NCI-H2196 (cell line): ENCODE measurements at regions not wholly inside any gene's neighbourhood (a gene's known extent, or its start where the extent isn't known, plus 50 kb on each side); places are given as distances from the start of the nearest gene placed in this dataset.

ENCODE experiments used
- DNase-seq: peaks from one replicate; lab custom pipeline; 2025; ENCODE audit not compliant: unreplicated experiment; lab: John Stamatoyannopoulos, UW

- DNase-seq: no peak
These were observed 63.6 kb downstream of the PCDH7 start for GRCh38 chr4:30783751-30784150.

- peak; percentile 5 for DNase-seq
These were observed 69.1 kb downstream of the PCDH7 start for GRCh38 chr4:30789219-30789671.

- DNase-seq: no peak
These were observed 70.0 kb downstream of the PCDH7 start for GRCh38 chr4:30790123-30790522.

GRCh38 chr4:30790998-30791397 is 70.8 kb downstream of the PCDH7 start:
- DNase-seq: no peak

GRCh38 chr4:30792601-30793000 is 72.4 kb downstream of the PCDH7 start:
- DNase-seq: no peak

- no peak for DNase-seq
These were observed 81.7 kb downstream of the PCDH7 start for GRCh38 chr4:30801876-30802275.

- no peak for DNase-seq
These were observed 82.6 kb downstream of the PCDH7 start for GRCh38 chr4:30802622-30803323.

- no peak for DNase-seq
These were observed 88.1 kb downstream of the PCDH7 start for GRCh38 chr4:30808276-30808675.

GRCh38 chr4:30811296-30811695 is 91.1 kb downstream of the PCDH7 start:
- DNase-seq: no peak

GRCh38 chr4:30815685-30816084 is 95.5 kb downstream of the PCDH7 start:
- DNase-seq: no peak

- no peak for DNase-seq
These were observed 97.3 kb downstream of the PCDH7 start for GRCh38 chr4:30817447-30817846.

GRCh38 chr4:30818541-30818940 is 98.4 kb downstream of the PCDH7 start:
- DNase-seq: no peak

GRCh38 chr4:30821275-30821674 is 101.1 kb downstream of the PCDH7 start:
- no peak for DNase-seq

GRCh38 chr4:30821859-30822612 is 101.9 kb downstream of the PCDH7 start:
- peak; percentile 31 for DNase-seq

- no peak for DNase-seq
These were observed 102.9 kb downstream of the PCDH7 start for GRCh38 chr4:30822911-30823551.

- DNase-seq: no peak
These were observed 105.0 kb downstream of the PCDH7 start for GRCh38 chr4:30825008-30825770.

- DNase-seq: peak; percentile 10
These were observed 108.2 kb downstream of the PCDH7 start for GRCh38 chr4:30828264-30828926.

GRCh38 chr4:30832639-30833038 is 112.5 kb downstream of the PCDH7 start:
- no peak for DNase-seq

GRCh38 chr4:30833206-30833605 is 113.0 kb downstream of the PCDH7 start:
- DNase-seq: no peak

GRCh38 chr4:30835044-30835443 is 114.9 kb downstream of the PCDH7 start:
- no peak for DNase-seq

- DNase-seq: no peak
These were observed 116.1 kb downstream of the PCDH7 start for GRCh38 chr4:30836231-30836630.
